ENCODE measurements at regions not wholly inside any gene's neighbourhood (a gene's known extent, or its start where the extent isn't known, plus 50 kb on each side); places are given as distances from the start of the nearest gene placed in this dataset.

DNA sequence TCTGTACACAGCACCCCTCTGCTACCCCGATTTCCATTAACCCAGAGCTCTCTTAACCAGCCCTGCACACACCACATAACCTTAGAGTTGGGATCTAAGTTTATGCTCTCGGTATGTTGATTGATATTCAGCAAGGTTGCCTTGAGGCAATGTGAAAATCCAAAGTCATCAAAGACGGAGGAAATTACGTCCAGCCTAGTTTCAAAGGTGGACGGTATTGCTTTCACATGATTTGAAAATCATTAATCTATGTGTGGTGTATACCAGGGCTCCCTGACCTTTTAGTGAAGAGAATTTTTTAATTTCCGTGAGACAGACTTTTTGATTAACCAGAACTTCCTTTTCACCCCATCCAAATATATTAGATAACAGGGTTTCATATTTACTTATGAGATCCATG is 272.5 kb upstream of the LCORL start:
- Histone ChIP-seq H3K27me3 (replicated peaks; ENCODE audit: control insufficient read depth, insufficient read depth, low read length, poor library complexity, severe bottlenecking) (no peaks in the 10 kb centered on the region), H3K4me1 (ENCODE audit: control insufficient read depth, insufficient read depth, low read length, poor library complexity, severe bottlenecking) (no peaks in the 10 kb centered on the region), H3K27ac (ENCODE audit: insufficient read depth, low read length, poor library complexity, severe bottlenecking) (no peak overlapping the region), H3K4me3 (ENCODE audit: insufficient read depth, low read depth, low read length, poor library complexity, severe bottlenecking) (no peak overlapping the region), H3K9me3 (ENCODE audit: control insufficient read depth, low read length) (no peaks in the 10 kb centered on the region), H3K36me3 (ENCODE audit: control insufficient read depth, insufficient read depth, low read length) (no peaks in the 10 kb centered on the region)
- DNase-seq, result no peak

GRCh38 chr4:18292411-18292810 is 270.9 kb upstream of the LCORL start:
- H3K27me3 ChIP-seq (replicated peaks; ENCODE audit: control insufficient read depth, insufficient read depth, low read length, poor library complexity, severe bottlenecking), result no peaks in the 10 kb centered on the region

GRCh38 chr4:18291981-18292380 is 270.4 kb upstream of the LCORL start:
- no peaks in the 10 kb centered on the region for H3K9me3 ChIP-seq (ENCODE audit: control insufficient read depth, low read length)
- no peak overlapping the region for H3K27ac ChIP-seq (ENCODE audit: insufficient read depth, low read length, poor library complexity, severe bottlenecking)
- no peaks in the 10 kb centered on the region for H3K36me3 ChIP-seq (ENCODE audit: control insufficient read depth, insufficient read depth, low read length)
- H3K27me3 ChIP-seq (replicated peaks; ENCODE audit: control insufficient read depth, insufficient read depth, low read length, poor library complexity, severe bottlenecking), result no peaks in the 10 kb centered on the region
- no peak overlapping the region for H3K4me3 ChIP-seq (ENCODE audit: insufficient read depth, low read depth, low read length, poor library complexity, severe bottlenecking)
- DNase-seq, result no peak
- no peaks in the 10 kb centered on the region for H3K4me1 ChIP-seq (ENCODE audit: control insufficient read depth, insufficient read depth, low read length, poor library complexity, severe bottlenecking)

More at GRCh38 chr4:18292411-18292810, 270.9 kb upstream of the LCORL start:
- no peak for DNase-seq
- Histone ChIP-seq H3K36me3 (ENCODE audit: control insufficient read depth, insufficient read depth, low read length) (no peaks in the 10 kb centered on the region), H3K9me3 (ENCODE audit: control insufficient read depth, low read length) (no peaks in the 10 kb centered on the region), H3K4me1 (ENCODE audit: control insufficient read depth, insufficient read depth, low read length, poor library complexity, severe bottlenecking) (no peaks in the 10 kb centered on the region), H3K4me3 (ENCODE audit: insufficient read depth, low read depth, low read length, poor library complexity, severe bottlenecking) (no peak overlapping the region), H3K27ac (ENCODE audit: insufficient read depth, low read length, poor library complexity, severe bottlenecking) (no peak overlapping the region)

GRCh38 chr4:18291256-18291655 is 269.7 kb upstream of the LCORL start:
- DNase-seq, result no peak
- Histone ChIP-seq H3K4me3 (ENCODE audit: insufficient read depth, low read depth, low read length, poor library complexity, severe bottlenecking) (no peak overlapping the region), H3K4me1 (ENCODE audit: control insufficient read depth, insufficient read depth, low read length, poor library complexity, severe bottlenecking) (no peaks in the 10 kb centered on the region), H3K9me3 (ENCODE audit: control insufficient read depth, low read length) (no peaks in the 10 kb centered on the region), H3K27me3 (replicated peaks; ENCODE audit: control insufficient read depth, insufficient read depth, low read length, poor library complexity, severe bottlenecking) (no peaks in the 10 kb centered on the region), H3K36me3 (ENCODE audit: control insufficient read depth, insufficient read depth, low read length) (no peaks in the 10 kb centered on the region), H3K27ac (ENCODE audit: insufficient read depth, low read length, poor library complexity, severe bottlenecking) (no peak overlapping the region)

DNA sequence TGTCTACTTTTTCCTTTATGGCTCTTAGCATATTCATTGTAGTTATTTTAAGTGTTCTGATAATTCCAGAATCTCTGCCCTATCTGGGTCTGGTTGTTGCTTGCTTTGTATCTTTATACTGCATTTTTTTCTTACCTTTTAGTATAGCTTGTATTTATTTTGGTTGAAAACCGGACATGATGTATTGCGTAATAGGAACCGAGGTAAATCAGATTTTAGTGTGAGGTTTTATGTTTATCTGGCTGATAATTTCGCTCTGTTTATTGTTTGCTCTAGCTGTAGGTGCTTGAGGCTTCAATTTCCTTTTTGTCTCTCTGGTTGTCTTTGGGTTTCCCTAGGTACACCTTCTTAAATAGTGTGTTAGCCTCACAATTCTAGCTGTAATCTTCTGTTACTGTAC is 263.8 kb upstream of the LCORL start:
- no peaks in the 10 kb centered on the region for H3K36me3 ChIP-seq (ENCODE audit: control insufficient read depth, insufficient read depth, low read length)
- no peak overlapping the region for H3K4me3 ChIP-seq (ENCODE audit: insufficient read depth, low read depth, low read length, poor library complexity, severe bottlenecking)
- no peak overlapping the region for H3K27ac ChIP-seq (ENCODE audit: insufficient read depth, low read length, poor library complexity, severe bottlenecking)
- H3K9me3 ChIP-seq (ENCODE audit: control insufficient read depth, low read length), result no peaks in the 10 kb centered on the region
- no peak for DNase-seq
- no peaks in the 10 kb centered on the region for H3K4me1 ChIP-seq (ENCODE audit: control insufficient read depth, insufficient read depth, low read length, poor library complexity, severe bottlenecking)
- H3K27me3 ChIP-seq (replicated peaks; ENCODE audit: control insufficient read depth, insufficient read depth, low read length, poor library complexity, severe bottlenecking), result no peaks in the 10 kb centered on the region

DNA sequence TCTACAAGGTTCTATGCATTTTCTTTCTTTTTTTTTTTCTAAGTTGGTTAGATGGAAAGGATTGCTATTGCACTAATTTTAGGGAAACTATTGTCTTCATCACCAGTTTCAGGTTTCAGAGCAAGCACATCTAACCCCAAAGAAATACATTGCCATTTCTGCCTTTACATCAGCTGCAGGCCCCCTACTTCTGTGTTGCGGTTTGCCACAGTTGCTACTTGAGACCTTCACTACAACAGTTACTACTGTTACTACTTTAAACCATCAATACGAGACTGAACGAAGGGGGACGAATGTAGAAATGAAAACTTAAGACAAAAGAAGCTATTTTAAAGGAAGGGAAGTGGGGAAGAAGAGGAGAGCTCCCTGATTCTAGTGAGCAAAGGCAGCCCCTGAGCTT is 256.7 kb upstream of the LCORL start:
- no peak for DNase-seq
- no peaks in the 10 kb centered on the region for H3K4me1 ChIP-seq (ENCODE audit: control insufficient read depth, insufficient read depth, low read length, poor library complexity, severe bottlenecking)
- H3K4me3 ChIP-seq (ENCODE audit: insufficient read depth, low read depth, low read length, poor library complexity, severe bottlenecking), result no peak overlapping the region
- no peaks in the 10 kb centered on the region for H3K27me3 ChIP-seq (replicated peaks; ENCODE audit: control insufficient read depth, insufficient read depth, low read length, poor library complexity, severe bottlenecking)
- H3K36me3 ChIP-seq (ENCODE audit: control insufficient read depth, insufficient read depth, low read length), result no peaks in the 10 kb centered on the region
- H3K9me3 ChIP-seq (ENCODE audit: control insufficient read depth, low read length), result no peaks in the 10 kb centered on the region
- H3K27ac ChIP-seq (ENCODE audit: insufficient read depth, low read length, poor library complexity, severe bottlenecking), result no peak overlapping the region

DNA sequence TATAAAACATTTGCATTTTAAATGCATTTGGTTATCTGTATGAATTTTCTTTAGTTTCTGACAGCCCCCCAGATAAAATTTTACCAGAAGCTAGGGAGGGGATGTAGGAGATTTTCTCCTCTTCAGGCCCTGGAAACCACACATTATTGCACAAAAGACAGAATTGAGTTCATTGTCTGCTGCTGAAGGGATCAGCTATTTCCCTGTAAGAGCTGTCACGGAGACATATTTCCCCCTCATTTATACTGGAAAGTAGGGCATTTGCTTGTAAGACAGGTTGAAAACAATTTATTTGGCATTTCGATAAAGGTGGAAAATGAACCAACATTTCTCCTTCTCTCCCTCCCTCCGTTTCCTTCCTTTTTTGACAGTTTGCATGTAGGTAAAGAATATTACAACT is 241.3 kb upstream of the LCORL start:
- Histone ChIP-seq H3K9me3 (ENCODE audit: control insufficient read depth, low read length) (no peaks in the 10 kb centered on the region), H3K4me3 (ENCODE audit: insufficient read depth, low read depth, low read length, poor library complexity, severe bottlenecking) (no peak overlapping the region), H3K27me3 (replicated peaks; ENCODE audit: control insufficient read depth, insufficient read depth, low read length, poor library complexity, severe bottlenecking) (no peaks in the 10 kb centered on the region), H3K36me3 (ENCODE audit: control insufficient read depth, insufficient read depth, low read length) (no peaks in the 10 kb centered on the region), H3K4me1 (ENCODE audit: control insufficient read depth, insufficient read depth, low read length, poor library complexity, severe bottlenecking) (no peaks in the 10 kb centered on the region), H3K27ac (ENCODE audit: insufficient read depth, low read length, poor library complexity, severe bottlenecking) (no peak overlapping the region)
- DNase-seq, result no peak

DNA sequence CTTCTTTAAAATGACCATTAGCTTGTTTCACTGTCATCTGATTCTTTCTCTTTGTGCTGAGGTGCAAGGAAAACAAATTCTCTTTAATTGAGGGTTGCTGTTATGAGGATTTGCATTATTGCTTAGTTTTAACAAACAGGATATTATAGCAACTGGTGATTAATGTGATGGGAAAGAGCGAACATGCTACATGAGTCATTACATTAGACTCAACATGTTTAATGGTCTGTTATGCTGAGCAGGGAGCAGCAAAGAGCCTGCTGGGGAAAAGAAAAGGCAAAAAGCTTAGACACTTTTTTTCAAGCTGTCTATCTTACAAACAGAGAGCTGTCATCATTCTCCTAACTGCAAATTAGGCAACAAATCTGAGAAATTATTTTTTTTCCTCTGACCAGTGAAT is 230.5 kb upstream of the LCORL start:
- Histone ChIP-seq H3K4me1 (ENCODE audit: control insufficient read depth, insufficient read depth, low read length, poor library complexity, severe bottlenecking) (no peaks in the 10 kb centered on the region), H3K9me3 (ENCODE audit: control insufficient read depth, low read length) (no peaks in the 10 kb centered on the region), H3K27me3 (replicated peaks; ENCODE audit: control insufficient read depth, insufficient read depth, low read length, poor library complexity, severe bottlenecking) (no peaks in the 10 kb centered on the region), H3K4me3 (ENCODE audit: insufficient read depth, low read depth, low read length, poor library complexity, severe bottlenecking) (no peak overlapping the region), H3K36me3 (ENCODE audit: control insufficient read depth, insufficient read depth, low read length) (no peaks in the 10 kb centered on the region), H3K27ac (ENCODE audit: insufficient read depth, low read length, poor library complexity, severe bottlenecking) (no peak overlapping the region)
- no peak for DNase-seq

GRCh38 chr4:18250564-18250963 is 229.0 kb upstream of the LCORL start:
- Histone ChIP-seq H3K27me3 (replicated peaks; ENCODE audit: control insufficient read depth, insufficient read depth, low read length, poor library complexity, severe bottlenecking) (no peaks in the 10 kb centered on the region), H3K4me1 (ENCODE audit: control insufficient read depth, insufficient read depth, low read length, poor library complexity, severe bottlenecking) (no peaks in the 10 kb centered on the region), H3K9me3 (ENCODE audit: control insufficient read depth, low read length) (no peaks in the 10 kb centered on the region), H3K27ac (ENCODE audit: insufficient read depth, low read length, poor library complexity, severe bottlenecking) (no peak overlapping the region), H3K36me3 (ENCODE audit: control insufficient read depth, insufficient read depth, low read length) (no peaks in the 10 kb centered on the region), H3K4me3 (ENCODE audit: insufficient read depth, low read depth, low read length, poor library complexity, severe bottlenecking) (no peak overlapping the region)
- DNase-seq, result no peak

DNA sequence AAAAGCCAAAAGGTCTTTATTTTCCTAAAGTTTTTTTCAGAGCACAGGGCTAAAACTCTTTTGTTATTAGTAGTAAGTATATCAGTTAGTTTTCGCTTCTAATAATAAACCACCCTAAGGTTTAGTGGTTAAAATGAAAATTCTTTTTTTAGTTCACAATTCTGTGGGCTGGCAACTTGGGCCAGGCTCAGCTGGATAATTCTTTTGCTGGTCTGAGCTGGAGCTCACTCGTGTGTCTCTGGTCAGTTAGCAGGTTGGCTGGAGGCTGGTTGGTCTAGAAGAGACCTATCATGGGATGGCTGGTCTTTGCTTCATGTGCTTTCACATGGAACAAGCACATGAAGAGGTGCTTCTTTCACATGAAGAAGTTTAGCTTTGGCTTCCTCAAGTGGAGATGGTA is 227.1 kb upstream of the LCORL start:
- H3K27me3 ChIP-seq (replicated peaks; ENCODE audit: control insufficient read depth, insufficient read depth, low read length, poor library complexity, severe bottlenecking), result no peaks in the 10 kb centered on the region
- H3K4me3 ChIP-seq (ENCODE audit: insufficient read depth, low read depth, low read length, poor library complexity, severe bottlenecking), result no peak overlapping the region
- no peak overlapping the region for H3K27ac ChIP-seq (ENCODE audit: insufficient read depth, low read length, poor library complexity, severe bottlenecking)
- no peaks in the 10 kb centered on the region for H3K36me3 ChIP-seq (ENCODE audit: control insufficient read depth, insufficient read depth, low read length)
- no peak for DNase-seq
- no peaks in the 10 kb centered on the region for H3K9me3 ChIP-seq (ENCODE audit: control insufficient read depth, low read length)
- no peaks in the 10 kb centered on the region for H3K4me1 ChIP-seq (ENCODE audit: control insufficient read depth, insufficient read depth, low read length, poor library complexity, severe bottlenecking)

DNA sequence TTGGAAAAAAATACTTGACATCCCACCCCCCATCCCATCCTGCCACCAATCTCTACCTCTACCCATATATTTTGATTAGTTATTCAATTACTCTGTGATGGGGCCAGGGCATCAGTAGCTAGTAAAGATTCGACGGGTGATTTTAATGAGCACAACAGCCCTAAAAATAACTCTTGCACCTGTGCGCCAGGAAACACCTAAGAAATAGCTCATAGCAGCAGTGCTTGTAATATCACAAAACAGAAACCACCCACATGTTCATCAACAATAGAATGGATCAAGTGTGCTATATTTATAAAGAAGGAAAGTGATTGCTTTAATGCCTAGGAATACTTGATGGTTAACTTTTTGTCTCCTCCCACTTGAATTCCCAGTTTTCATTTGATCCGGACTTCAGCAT is 225.6 kb upstream of the LCORL start:
- no peak for DNase-seq
- H3K4me3 ChIP-seq (ENCODE audit: insufficient read depth, low read depth, low read length, poor library complexity, severe bottlenecking), result no peak overlapping the region
- no peaks in the 10 kb centered on the region for H3K4me1 ChIP-seq (ENCODE audit: control insufficient read depth, insufficient read depth, low read length, poor library complexity, severe bottlenecking)
- H3K27ac ChIP-seq (ENCODE audit: insufficient read depth, low read length, poor library complexity, severe bottlenecking), result no peak overlapping the region
- H3K36me3 ChIP-seq (ENCODE audit: control insufficient read depth, insufficient read depth, low read length), result no peaks in the 10 kb centered on the region
- no peaks in the 10 kb centered on the region for H3K27me3 ChIP-seq (replicated peaks; ENCODE audit: control insufficient read depth, insufficient read depth, low read length, poor library complexity, severe bottlenecking)
- H3K9me3 ChIP-seq (ENCODE audit: control insufficient read depth, low read length), result no peaks in the 10 kb centered on the region
